HK-2 (cell line): ENCODE measurements at regions not wholly inside any gene's neighbourhood (a gene's known extent, or its start where the extent isn't known, plus 50 kb on each side); places are given as distances from the start of the nearest gene placed in this dataset.

Experiments
- DNase-seq: peaks from one replicate; pipeline ENCODE4 v3.0.0-alpha.2; 2018; ENCODE audit not compliant: unreplicated experiment

DNA sequence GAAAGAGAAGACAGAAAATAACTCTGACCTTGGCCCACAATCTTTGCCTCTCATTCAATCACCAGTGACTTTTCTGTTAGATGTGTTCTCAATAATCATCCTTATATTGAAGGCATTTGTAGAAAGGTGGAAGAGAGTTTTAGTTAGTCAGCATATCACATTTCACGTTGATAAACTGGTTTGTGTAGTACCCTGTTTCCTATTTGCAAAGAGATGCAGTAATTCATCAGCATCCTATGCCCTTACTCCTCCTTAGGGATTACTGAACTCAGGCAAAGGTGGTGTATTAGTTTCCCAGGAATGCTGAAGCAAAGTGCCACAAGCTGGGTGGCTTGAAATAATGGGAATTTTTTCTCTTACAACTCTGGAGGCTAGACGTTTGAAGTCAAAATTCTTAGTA lies 145.0 kb downstream of the SPP2 start:
- DNase-seq: no peak

DNA sequence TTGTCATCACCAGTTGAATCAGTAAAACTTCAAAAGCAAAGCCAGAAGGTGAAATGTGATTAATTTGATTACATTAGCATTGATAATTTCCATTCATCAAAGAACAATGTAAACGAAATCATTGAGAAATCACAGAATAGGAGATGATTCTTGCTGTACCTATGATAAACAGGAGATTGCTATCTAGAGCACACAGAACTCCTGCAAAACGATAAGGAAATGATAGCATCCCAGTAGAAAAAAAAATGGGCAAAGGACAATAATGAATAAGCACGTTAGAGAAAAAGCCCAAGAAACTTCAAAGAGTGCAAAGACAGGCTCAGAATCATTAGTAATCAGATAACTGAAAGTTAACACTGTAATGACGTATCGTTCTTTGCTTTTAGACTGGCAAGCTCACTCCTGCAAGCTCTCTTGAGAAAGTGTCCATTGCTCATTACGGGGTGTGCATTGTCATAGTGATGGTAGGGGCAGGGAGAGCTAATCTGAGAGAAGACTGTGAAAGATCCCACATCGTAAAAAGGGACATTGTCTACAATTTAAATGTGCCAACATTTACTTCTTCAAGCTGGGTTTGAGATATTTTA lies 143.6 kb downstream of the SPP2 start:
- no peak for DNase-seq

- DNase-seq: no peak
These were observed 141.4 kb downstream of the SPP2 start for GRCh38 chr2:234191819-234192407.

DNA sequence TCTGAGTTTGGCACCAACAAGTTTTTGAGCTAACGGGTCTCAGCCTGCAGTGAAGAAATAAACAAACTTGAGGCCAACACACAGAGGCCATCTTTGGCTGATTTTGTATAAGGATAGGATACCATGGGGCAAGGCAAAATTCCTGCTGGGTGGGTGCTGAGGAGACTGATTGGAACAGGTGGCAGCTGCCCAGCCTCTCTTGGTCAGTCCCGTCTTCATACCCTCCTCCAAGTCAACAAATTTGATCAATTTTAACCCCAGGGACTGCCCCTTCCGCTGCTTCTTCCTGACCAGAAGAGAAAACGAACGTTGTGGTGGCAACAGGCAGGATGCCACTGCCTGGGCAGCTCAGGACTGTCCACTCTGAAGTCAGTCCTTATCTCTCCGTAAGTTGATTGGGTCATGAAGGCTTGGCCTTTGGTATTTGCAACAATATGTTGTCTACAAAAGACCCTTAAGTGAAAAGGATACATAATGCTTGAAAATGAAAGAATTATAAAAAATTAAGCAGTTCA lies 139.3 kb downstream of the SPP2 start:
- no peak for DNase-seq

- DNase-seq: no peak
These were observed 138.7 kb downstream of the SPP2 start for GRCh38 chr2:234189230-234189629.

DNA sequence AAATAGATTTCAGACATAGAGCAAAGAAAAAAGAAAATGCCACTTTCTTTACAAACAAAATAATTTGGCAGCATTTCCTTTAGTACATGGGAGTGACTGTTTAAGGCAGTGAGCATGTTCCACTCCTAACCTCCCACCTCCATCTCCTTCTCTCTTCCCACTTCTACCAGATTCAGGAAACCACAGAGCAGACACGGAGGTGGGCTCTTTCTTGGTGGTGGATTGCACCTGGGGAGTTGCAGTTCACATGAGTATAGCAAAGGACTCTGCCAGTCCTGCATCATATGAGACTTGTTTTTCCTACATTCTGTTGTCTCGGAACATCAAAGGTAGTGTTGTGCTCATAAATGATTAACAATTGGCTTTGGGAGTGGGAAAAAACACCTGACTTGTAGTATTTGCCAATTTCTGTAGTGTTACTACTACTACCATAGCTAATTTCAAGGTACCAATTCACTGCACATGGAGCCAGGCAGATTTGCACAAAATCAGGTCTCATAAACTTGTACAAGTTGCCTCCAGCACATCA lies 137.2 kb downstream of the SPP2 start:
- DNase-seq: no peak

GRCh38 chr2:234181121-234181520 lies 130.6 kb downstream of the SPP2 start:
- DNase-seq: no peak

- no peak for DNase-seq
These were observed 128.5 kb downstream of the SPP2 start for GRCh38 chr2:234179031-234179363.

DNA sequence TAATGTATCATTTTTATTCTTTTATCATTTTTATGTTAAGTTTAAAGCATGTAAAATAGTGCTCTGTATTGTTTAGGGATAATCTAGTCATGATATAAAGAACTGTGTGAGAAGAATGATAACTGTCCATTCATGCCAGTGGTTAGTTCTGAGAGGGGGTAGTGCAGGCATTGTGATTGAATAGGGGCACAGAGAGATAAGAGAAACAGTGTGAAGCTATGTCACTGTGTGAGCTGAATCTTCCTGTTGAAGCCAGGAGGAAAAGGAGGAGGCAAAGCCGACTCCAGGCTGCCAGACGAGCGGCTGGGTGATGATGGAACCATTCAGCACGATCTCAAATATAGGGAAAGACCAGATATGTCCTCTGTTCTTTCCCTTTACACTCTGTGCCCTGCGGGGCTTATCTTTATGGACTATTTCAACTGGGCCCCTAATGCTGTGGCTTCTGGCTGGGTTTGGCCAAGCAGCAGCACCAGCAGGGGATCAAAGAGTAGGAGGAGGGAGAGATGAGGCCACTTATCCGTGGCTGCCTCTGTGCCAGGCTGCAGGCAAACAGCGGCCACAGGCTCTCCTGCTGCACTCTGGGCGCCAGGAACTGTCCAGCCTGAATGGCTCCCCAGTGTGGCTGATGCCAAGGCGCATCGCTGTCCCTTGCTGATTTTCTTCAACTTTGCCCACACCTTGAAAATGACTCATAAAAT lies 128.0 kb downstream of the SPP2 start:
- DNase-seq: peak; percentile 42

GRCh38 chr2:234175649-234176048 lies 125.1 kb downstream of the SPP2 start:
- no peak for DNase-seq

DNA sequence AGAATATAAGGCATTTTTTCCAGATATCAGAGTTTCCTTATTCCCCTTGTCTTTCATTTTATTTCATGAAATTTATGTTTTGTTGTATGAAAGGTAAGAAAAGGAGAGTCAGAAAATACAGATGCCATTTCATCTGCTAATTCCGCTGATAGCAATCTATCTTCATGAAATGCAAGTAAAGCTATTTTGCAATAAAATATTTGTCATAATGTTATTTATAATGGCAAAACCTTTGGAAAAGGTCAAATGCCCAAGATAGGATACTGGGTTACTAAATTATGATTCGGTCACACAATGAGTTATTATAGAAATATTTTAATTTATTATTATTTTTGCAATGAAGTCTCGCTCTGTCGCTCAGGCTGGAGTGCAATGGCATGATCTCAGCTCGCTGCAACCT lies 124.2 kb downstream of the SPP2 start:
- DNase-seq: no peak

DNA sequence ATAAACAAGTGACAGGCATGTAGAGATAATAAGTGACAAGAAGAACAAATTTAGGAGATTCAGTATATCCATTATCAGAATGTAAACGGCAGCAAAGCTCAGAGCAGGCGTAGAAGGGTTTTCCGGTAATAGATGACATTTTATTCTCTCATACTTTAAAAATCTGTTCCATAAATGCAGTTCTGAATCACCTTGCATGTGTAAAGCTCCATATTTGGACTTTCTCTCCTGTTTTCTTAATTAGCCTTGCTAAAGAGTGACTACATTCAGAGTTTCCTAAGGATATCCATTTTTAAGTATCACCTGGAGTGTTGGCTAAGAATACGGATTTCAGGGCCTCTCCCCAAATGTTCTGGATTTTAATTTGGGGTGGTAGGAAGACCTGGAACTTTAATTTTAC lies 122.0 kb downstream of the SPP2 start:
- no peak for DNase-seq

- no peak for DNase-seq
These were observed 121.6 kb downstream of the SPP2 start for GRCh38 chr2:234172066-234172465.

DNA sequence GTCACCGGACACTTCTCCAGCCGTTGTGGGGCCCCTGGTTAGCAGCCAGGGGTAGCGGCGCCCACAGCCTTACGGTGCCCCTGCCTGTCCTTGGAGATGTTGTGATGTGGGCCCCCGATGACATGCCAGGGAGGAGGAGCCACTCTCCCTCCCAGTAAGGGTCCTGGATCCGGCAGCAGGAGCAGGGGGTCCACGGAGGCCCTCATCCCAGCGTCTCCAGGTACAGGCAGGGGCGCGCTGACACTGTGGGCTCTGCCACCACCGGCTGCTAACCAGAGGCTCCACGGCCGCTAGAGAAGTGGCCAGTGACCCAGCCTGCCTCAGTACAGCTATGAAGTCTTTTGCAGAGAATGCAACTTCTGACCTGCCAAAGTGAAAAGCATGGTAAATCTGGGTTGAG lies 121.2 kb downstream of the SPP2 start:
- DNase-seq: no peak

DNA sequence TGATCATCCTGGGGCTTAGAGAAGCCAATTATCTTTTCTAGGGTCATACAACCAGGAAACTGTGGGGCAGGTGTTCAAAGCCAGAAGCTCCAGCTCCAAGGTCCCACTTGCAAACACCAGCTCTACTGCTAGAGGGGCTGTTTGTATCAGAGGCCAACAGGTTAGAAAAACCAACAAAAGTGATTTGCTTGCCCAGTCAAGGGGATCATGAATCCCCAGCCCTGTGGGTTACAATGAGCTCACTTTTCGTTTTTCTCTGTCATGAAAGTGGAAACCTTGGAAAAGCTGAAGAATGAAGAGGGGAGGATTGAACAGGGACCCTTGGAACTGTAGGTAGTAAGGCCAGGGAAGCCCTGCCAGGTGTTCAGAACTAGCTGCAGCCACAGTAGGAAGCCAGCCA lies 119.2 kb downstream of the SPP2 start:
- DNase-seq: no peak

DNA sequence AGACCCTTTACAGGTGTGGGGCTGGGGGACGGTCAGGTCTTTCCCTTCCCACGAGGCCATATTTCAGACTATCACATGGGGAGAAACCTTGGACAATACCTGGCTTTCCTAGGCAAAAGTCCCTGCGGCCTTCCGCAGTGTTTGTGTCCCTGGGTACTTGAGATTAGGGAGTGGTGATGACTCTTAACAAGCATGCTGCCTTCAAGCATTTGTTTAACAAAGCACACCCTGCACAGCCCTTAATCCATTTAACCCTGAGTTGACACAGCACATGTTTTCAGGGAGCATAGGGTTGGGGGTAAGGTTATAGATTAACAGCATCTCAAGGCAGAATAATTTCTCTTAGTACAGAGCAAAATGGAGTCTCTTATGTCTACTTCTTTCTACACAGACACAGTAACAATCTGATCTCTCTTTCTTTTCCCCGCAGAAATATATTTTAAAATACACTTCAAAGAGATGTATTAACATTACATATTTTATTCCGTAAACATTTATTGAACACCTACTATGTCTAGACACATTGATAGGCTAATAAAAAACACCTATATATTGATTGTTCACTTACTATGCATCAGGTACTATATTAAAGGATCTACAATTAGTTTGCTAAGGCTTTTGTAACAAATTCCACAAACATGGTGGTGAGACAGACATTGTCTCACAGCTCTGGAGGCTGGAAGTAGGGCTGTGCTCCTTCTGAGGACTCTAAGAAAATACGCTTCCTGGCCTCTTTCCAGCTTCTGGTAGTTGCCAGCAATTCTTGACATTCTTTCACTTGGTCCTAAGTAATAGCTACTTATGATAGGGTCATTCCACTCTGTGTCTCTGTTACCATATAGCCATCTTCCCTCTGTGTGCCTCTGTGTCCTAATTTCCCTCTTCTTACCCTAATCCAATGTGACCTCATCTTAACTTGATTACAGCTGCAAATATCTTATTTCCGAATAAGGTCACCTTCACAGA lies 118.4 kb downstream of the SPP2 start:
- peak; percentile 42 for DNase-seq

DNA sequence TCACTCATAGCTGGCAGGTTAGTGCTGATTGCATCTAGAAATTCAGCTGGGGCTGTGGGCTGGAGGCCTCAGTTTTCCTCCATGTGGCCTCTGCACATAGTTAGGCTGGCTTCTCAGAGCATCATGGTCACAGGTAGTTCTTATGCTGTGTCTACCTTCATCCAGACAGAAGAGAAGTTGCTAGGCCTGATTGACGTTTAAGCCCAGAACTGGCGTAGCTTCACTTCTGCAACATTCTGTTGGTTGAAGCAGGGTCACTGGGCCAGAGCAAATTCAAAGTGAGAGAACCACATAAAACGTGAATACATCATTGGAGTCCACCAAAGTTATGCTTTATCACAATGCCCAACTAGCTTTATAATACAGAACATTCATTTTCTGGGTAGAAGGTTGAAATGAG lies 116.0 kb downstream of the SPP2 start:
- DNase-seq: no peak

GRCh38 chr2:234165421-234165820 lies 114.9 kb downstream of the SPP2 start:
- no peak for DNase-seq

GRCh38 chr2:234164493-234165413 lies 114.3 kb downstream of the SPP2 start:
- no peak for DNase-seq

- no peak for DNase-seq
These were observed 113.1 kb downstream of the SPP2 start for GRCh38 chr2:234163510-234164045.

DNA sequence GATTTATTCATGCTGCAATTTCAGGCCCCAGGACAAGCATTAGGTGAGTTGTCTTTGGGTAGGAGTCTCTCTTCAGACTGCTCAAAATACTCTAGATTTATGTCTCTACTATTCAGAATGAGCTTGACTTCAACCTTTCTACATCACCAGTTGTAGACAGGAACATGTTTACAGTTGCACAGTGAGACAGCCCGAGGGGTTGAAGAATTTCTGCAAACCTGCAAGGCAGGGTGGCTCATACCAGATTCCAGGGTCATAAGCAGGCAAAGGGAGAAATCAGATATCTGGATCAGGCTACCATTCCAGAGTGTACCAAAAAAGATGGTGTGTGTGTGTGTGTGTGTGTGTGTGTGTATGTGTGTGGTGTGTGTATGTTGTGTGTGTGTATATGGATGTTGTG lies 112.4 kb downstream of the SPP2 start:
- DNase-seq: no peak
